ENCODE measurements at regions not wholly inside any gene's neighbourhood (a gene's known extent, or its start where the extent isn't known, plus 50 kb on each side); places are given as distances from the start of the nearest gene placed in this dataset.

- ATAC-seq: no peak
Measured at GRCh38 chr13:97856304-97856675, 97.2 kb upstream of the IPO5 start.

DNA sequence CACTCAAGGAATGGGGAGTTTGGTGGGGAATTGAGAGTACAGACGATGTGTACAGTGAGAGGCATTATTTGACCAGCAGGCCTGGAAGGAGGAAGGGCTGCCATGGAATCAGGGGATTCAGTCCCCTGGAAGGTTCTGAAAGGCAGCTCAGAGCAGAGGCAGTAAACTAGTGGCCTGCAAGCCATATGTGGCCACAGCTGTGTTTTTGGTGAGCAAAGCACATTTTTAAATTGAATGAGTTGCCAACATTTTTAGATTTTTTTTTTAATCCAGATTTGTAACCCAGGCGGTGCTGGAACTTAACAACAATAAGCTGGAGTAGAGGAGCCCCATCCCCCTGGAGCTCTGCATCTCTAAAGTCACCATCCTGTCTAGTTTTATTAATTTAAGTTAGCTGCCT is 95.3 kb upstream of the IPO5 start:
- TF ChIP-seq, protein P1, sequence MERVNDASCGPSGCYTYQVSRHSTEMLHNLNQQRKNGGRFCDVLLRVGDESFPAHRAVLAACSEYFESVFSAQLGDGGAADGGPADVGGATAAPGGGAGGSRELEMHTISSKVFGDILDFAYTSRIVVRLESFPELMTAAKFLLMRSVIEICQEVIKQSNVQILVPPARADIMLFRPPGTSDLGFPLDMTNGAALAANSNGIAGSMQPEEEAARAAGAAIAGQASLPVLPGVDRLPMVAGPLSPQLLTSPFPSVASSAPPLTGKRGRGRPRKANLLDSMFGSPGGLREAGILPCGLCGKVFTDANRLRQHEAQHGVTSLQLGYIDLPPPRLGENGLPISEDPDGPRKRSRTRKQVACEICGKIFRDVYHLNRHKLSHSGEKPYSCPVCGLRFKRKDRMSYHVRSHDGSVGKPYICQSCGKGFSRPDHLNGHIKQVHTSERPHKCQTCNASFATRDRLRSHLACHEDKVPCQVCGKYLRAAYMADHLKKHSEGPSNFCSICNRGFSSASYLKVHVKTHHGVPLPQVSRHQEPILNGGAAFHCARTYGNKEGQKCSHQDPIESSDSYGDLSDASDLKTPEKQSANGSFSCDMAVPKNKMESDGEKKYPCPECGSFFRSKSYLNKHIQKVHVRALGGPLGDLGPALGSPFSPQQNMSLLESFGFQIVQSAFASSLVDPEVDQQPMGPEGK (CRISPR knock-in tag; IDR thresholded peaks at IDR 0.05; ENCODE audit: borderline replicate concordance): no peak
- no peak for TF ChIP-seq BACH2 (CRISPR knock-in tag; IDR thresholded peaks at IDR 0.05; ENCODE audit: borderline replicate concordance)
- no peak for TF ChIP-seq CSRNP3 (CRISPR knock-in tag; IDR thresholded peaks at IDR 0.05)
- TF ChIP-seq TOX (CRISPR knock-in tag; IDR thresholded peaks at IDR 0.05; ENCODE audit: borderline replicate concordance): no peak
- TF ChIP-seq ISL1 (CRISPR knock-in tag; IDR thresholded peaks at IDR 0.05): no peak
- no peak for TF ChIP-seq SNAI2 (CRISPR knock-in tag; IDR thresholded peaks at IDR 0.05)
- TF ChIP-seq, protein P2, sequence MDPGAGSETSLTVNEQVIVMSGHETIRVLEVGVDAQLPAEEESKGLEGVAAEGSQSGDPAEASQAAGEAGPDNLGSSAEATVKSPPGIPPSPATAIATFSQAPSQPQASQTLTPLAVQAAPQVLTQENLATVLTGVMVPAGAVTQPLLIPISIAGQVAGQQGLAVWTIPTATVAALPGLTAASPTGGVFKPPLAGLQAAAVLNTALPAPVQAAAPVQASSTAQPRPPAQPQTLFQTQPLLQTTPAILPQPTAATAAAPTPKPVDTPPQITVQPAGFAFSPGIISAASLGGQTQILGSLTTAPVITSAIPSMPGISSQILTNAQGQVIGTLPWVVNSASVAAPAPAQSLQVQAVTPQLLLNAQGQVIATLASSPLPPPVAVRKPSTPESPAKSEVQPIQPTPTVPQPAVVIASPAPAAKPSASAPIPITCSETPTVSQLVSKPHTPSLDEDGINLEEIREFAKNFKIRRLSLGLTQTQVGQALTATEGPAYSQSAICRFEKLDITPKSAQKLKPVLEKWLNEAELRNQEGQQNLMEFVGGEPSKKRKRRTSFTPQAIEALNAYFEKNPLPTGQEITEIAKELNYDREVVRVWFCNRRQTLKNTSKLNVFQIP (CRISPR knock-in tag; IDR thresholded peaks at IDR 0.05; ENCODE audit: borderline replicate concordance, low read depth): no peak
- ATAC-seq: no peak

More at GRCh38 chr13:97856304-97856675, 97.2 kb upstream of the IPO5 start:
- TF ChIP-seq ZNF70 (CRISPR knock-in tag; IDR thresholded peaks at IDR 0.05): no peak
- no peak for TF ChIP-seq CSRNP3 (CRISPR knock-in tag; IDR thresholded peaks at IDR 0.05)
- TF ChIP-seq ZFP30 (CRISPR knock-in tag; IDR thresholded peaks at IDR 0.05): no peak
- TF ChIP-seq SNAI2 (CRISPR knock-in tag; IDR thresholded peaks at IDR 0.05): no peak
- no peak for TF ChIP-seq BACH2 (CRISPR knock-in tag; IDR thresholded peaks at IDR 0.05; ENCODE audit: borderline replicate concordance)
- TF ChIP-seq CSDC2 (CRISPR knock-in tag; IDR thresholded peaks at IDR 0.05): no peak
- TF ChIP-seq ZC3H10 (CRISPR knock-in tag; IDR thresholded peaks at IDR 0.05): no peak
- no peak for TF ChIP-seq ARNTL (CRISPR knock-in tag; IDR thresholded peaks at IDR 0.05; ENCODE audit: borderline replicate concordance, low read depth)
- no peak for TF ChIP-seq OSR1 (CRISPR knock-in tag; IDR thresholded peaks at IDR 0.05)
- no peak for TF ChIP-seq ESRRG (CRISPR knock-in tag; IDR thresholded peaks at IDR 0.05)
- TF ChIP-seq CREB5 (CRISPR knock-in tag; IDR thresholded peaks at IDR 0.05; ENCODE audit: low read depth): no peak
- no peak for TF ChIP-seq ISL1 (CRISPR knock-in tag; IDR thresholded peaks at IDR 0.05)
- no peak for TF ChIP-seq ZNF8 (CRISPR knock-in tag; IDR thresholded peaks at IDR 0.05)
- no peak for TF ChIP-seq RARB (CRISPR knock-in tag; IDR thresholded peaks at IDR 0.05)
- no peak for TF ChIP-seq TOX (CRISPR knock-in tag; IDR thresholded peaks at IDR 0.05; ENCODE audit: borderline replicate concordance)
- no peak for TF ChIP-seq GLIS3 (CRISPR knock-in tag; IDR thresholded peaks at IDR 0.05)

GRCh38 chr13:97866346-97866745 is 87.1 kb upstream of the IPO5 start:
- no peak for ATAC-seq
- TF ChIP-seq ZFP3 (CRISPR knock-in tag; IDR thresholded peaks at IDR 0.05): no peak
- no peak for TF ChIP-seq GLIS3 (CRISPR knock-in tag; IDR thresholded peaks at IDR 0.05)
- no peak for TF ChIP-seq ZFP30 (CRISPR knock-in tag; IDR thresholded peaks at IDR 0.05)
- TF ChIP-seq ARNTL (CRISPR knock-in tag; IDR thresholded peaks at IDR 0.05; ENCODE audit: borderline replicate concordance, low read depth): no peak
- no peak for TF ChIP-seq CSDC2 (CRISPR knock-in tag; IDR thresholded peaks at IDR 0.05)
- TF ChIP-seq BACH2 (CRISPR knock-in tag; IDR thresholded peaks at IDR 0.05; ENCODE audit: borderline replicate concordance): no peak
- TF ChIP-seq TCF4 (CRISPR knock-in tag; IDR thresholded peaks at IDR 0.05; ENCODE audit: borderline replicate concordance): no peak
- no peak for TF ChIP-seq ZNF70 (CRISPR knock-in tag; IDR thresholded peaks at IDR 0.05)
- TF ChIP-seq ZNF8 (CRISPR knock-in tag; IDR thresholded peaks at IDR 0.05): no peak
- no peak for TF ChIP-seq ZNF565 (CRISPR knock-in tag; conservative IDR thresholded peaks at IDR 0.05; ENCODE audit: low read depth)
- TF ChIP-seq PPARA (CRISPR knock-in tag; IDR thresholded peaks at IDR 0.05; ENCODE audit: borderline replicate concordance): no peak
- TF ChIP-seq, protein P2 (CRISPR knock-in tag; IDR thresholded peaks at IDR 0.05; ENCODE audit: borderline replicate concordance, low read depth): no peak

All from SK-N-SH treated with all-trans-retinoic acid at 6 μM for 48 hours (cell line).